Fibroblast of lung (primary cell): ENCODE measurements at regions not wholly inside any gene's neighbourhood (a gene's known extent, or its start where the extent isn't known, plus 50 kb on each side); places are given as distances from the start of the nearest gene placed in this dataset.

ENCODE experiments used
- CTCF ChIP-seq, 2 donors: IDR thresholded peaks in 1 of 2; conservative IDR thresholded peaks in 1 of 2; 1 replicate in 1 of 2; 2 replicates in 1 of 2; pipeline ENCODE4 v1.5.1; 2011 to 2012; ENCODE audit warnings: low read length in 2 of 2, control low read depth in 1 of 2, inconsistent platforms in 1 of 2, low read depth in 1 of 2, mild to moderate bottlenecking in 1 of 2
- EZH2 ChIP-seq: IDR thresholded peaks from 2 replicates; pipeline ENCODE4 v1.5.1; 2012; ENCODE audit warnings: low read length, control low read depth, mild to moderate bottlenecking; ENCODE audit errors: missing control alignments

- TF ChIP-seq CTCF (conservative IDR thresholded peaks at IDR 0.05 in 1 of 2, IDR thresholded peaks at IDR 0.05 in 1 of 2; ENCODE audit: low read depth in 1 of 2, low read length in 2 of 2) (no peak), EZH2 (no peak)
Observed at GRCh38 chr6:10000551-10000950, 414.3 kb downstream of the TFAP2A start.
